ENCODE measurements at regions not wholly inside any gene's neighbourhood (a gene's known extent, or its start where the extent isn't known, plus 50 kb on each side); places are given as distances from the start of the nearest gene placed in this dataset.

DNA sequence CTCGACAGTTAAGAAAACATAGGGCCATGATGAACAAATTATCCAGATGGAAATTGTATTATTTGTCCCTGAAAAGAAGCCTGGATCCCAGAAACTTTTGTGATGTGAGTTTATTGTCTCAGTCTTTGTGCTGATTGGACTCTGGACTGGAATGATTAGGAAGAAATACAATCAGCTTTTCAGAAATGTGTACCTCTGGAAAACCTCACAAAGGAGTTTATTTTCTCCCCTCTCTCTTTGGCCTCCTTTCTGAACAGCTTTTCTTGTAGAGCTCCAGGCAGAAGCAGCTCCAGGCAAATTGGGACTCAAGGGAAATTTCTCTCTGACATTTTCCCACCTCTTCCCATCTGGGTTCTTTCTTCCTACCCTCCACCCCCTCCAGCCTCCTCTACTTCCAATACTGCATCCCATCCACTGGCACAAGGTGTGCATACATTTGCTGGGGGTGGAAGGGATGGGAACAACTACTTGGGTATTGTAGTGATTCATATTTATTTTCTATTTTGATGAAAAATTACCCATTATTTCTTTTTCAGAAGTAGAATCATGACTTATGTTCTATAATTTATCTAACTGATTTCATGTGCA lies 119.7 kb downstream of the CD47 start:
- no peak overlapping the region for H3K4me3 ChIP-seq (ENCODE audit: low read depth, low read length)
- TF ChIP-seq, protein P1, sequence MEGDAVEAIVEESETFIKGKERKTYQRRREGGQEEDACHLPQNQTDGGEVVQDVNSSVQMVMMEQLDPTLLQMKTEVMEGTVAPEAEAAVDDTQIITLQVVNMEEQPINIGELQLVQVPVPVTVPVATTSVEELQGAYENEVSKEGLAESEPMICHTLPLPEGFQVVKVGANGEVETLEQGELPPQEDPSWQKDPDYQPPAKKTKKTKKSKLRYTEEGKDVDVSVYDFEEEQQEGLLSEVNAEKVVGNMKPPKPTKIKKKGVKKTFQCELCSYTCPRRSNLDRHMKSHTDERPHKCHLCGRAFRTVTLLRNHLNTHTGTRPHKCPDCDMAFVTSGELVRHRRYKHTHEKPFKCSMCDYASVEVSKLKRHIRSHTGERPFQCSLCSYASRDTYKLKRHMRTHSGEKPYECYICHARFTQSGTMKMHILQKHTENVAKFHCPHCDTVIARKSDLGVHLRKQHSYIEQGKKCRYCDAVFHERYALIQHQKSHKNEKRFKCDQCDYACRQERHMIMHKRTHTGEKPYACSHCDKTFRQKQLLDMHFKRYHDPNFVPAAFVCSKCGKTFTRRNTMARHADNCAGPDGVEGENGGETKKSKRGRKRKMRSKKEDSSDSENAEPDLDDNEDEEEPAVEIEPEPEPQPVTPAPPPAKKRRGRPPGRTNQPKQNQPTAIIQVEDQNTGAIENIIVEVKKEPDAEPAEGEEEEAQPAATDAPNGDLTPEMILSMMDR (IDR thresholded peaks at IDR 0.05; ENCODE audit: low read depth, low read length, missing control alignments) = no peak
- no peak for DNase-seq (ENCODE audit: low read depth)

DNA sequence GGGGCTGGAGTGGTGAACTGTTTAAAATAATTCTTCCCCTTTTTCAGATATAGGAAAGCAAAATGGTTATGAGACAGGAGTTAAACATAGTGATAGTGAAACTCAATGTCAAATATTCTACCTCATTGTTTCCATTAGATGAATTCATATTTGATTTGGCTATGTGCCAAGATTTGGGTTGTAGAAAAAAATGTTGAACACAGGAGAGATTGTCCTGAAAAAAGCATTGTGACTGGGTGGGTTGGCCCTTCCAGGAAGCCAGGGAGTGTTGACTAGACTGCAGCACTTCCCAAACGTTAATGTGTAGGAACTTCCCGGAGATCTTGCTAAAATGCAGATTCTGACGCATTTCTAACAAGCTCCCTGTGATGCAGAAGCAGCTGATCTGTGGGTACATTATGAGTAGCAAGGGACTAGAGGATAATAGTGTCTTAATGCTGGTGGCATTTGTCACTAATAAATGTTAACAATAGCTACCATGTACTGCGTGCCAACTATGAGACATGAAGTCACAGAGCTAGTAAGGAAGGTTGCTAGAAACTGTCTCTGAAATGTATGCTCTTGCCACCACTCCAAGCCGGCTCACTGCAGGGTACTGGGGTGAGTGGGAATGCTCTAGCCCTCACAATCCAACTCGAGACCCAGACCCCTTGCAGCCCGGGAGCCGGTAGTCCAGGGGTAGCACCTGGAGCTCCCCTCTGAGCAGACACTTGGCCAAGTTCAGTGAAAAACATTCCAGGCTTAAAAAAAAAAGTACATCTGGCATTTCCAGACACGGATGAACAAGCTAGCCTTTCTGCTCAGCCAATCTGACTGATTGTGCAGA lies 120.6 kb downstream of the CD47 start:
- DNase-seq (ENCODE audit: low read depth) = no peak
- TF ChIP-seq, protein P1 (IDR thresholded peaks at IDR 0.05; ENCODE audit: low read depth, low read length, missing control alignments) = no peak

DNA sequence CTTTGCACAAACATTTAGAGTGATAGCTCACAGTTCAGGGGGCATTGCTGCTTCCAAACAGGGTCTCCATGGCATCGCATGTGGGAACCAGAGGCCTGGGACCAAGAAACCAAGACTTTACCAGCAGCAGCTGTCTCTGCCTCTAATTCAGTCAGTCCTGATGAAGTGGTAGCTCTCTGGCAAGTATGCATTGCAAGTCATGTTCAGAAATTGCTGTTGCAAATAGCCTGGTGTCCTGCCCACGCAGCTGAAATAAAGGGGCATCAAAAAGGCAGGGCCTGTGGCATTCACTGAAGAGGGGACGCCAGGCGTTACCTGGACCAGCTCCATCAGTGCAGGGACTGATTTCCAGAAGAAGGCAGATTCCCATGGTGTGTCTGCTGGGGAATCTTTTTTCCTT lies 121.3 kb downstream of the CD47 start:
- TF ChIP-seq, protein P1 (IDR thresholded peaks at IDR 0.05; ENCODE audit: low read depth, low read length, missing control alignments) = no peak
- no peak for DNase-seq (ENCODE audit: low read depth)
- no peak overlapping the region for H3K4me3 ChIP-seq (ENCODE audit: low read depth, low read length)

More for the DNA sequence above, 120.6 kb downstream of the CD47 start:
- H3K4me3 ChIP-seq (ENCODE audit: low read depth, low read length) = no peak overlapping the region

DNA sequence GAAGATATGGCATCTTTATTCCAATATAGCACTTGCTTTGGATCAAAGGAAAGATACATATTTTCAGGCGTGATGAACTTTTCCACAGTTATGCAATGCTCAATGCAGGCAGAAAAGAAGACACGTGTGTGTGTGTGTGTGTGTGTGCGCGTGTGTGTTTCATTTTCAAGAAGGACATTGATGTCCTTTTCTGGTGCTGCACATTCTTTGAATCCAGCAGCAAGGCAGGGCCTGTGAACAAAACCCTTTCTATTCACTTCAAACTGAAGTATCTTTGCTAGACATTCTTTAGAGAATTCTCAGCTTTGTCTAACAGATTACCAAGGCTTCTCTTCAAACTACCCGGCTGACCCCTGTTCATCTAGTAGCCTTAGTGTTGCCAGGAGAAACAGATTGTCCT lies 124.6 kb downstream of the CD47 start:
- TF ChIP-seq, protein P1 (IDR thresholded peaks at IDR 0.05; ENCODE audit: low read depth, low read length, missing control alignments) = no peak
- DNase-seq (ENCODE audit: low read depth) = no peak

DNA sequence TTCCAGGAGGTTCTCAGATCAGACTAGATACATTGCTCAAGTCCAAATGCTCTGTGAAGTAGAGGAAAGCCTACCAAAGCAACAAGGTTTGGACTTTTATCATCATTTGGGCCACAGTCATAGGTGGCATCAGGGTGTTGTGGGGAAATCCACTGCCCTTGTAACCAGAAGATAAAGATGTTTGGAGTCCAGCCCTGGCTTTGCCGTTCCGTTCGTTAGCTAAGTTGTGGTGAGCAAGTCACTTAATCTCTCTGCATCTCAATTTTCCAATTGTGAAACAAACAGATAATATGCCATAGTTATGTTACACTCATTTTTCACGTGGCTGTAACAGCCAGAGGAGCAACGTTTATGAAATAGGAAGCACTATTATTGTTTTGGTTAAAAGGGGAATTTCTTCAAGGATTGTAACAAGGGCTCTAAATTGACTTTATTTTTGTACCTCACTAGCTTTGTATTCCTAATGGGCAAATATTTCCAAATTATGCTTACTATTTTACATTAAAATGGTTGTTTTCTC lies 125.6 kb downstream of the CD47 start:
- no peak overlapping the region for H3K4me3 ChIP-seq (ENCODE audit: low read depth, low read length)
- no peak for DNase-seq (ENCODE audit: low read depth)
- TF ChIP-seq, protein P1 (IDR thresholded peaks at IDR 0.05; ENCODE audit: low read depth, low read length, missing control alignments) = no peak

More for the DNA sequence above, 124.6 kb downstream of the CD47 start:
- H3K4me3 ChIP-seq (ENCODE audit: low read depth, low read length) = no peak overlapping the region

DNA sequence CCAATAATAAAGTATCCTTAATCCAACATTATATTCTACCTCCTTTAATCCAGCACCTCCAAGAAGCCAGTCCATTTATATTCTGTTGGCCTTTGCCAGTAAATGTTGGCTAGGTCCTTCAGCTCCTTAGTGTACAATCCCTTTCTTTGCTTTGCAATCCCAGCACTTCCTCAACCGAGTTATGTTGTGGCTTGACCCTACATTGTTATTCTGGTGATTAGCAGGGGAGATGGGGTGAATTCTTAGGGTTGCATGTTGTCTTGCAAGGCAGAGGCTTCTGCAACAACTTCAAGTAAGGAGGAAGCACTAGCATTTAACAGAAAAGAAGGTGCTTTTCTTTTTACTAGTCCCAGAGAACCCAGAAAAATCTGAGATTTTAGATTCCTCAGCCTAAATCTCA lies 127.2 kb downstream of the CD47 start:
- DNase-seq (ENCODE audit: low read depth) = no peak
- TF ChIP-seq, protein P1 (IDR thresholded peaks at IDR 0.05; ENCODE audit: low read depth, low read length, missing control alignments) = no peak

More for the DNA sequence above, 127.2 kb downstream of the CD47 start:
- H3K4me3 ChIP-seq (ENCODE audit: low read depth, low read length) = no peak overlapping the region

Data from GM12864 (cell line).